ENCODE measurements at regions not wholly inside any gene's neighbourhood (a gene's known extent, or its start where the extent isn't known, plus 50 kb on each side); places are given as distances from the start of the nearest gene placed in this dataset.

GRCh38 chr15:69926006-69926405 is 171.7 kb downstream of the TLE3 start:
- ChIA-PET POLR2A (ENCODE audit: unreplicated experiment) (no interaction called here), CTCF (no interaction called here)
- intact Hi-C loops (cut with micrococcal nuclease) = no loop called here
- Histone ChIP-seq H3K4me1 (ENCODE audit: control insufficient read depth, insufficient read depth, low read length) (no peaks in the 10 kb centered on the region), H2AFZ (replicated peaks; ENCODE audit: low read length, poor library complexity) (no peak overlapping the region), H3K23ac (ENCODE audit: low read depth, low read length) (no peak overlapping the region), H3K18ac (ENCODE audit: low read depth, low read length) (no peak overlapping the region), H4K8ac (ENCODE audit: low read depth in 2 of 2, low read length in 2 of 2) (no peak overlapping the region), H4K91ac (ENCODE audit: insufficient read depth, low read depth, low read length) (no peak overlapping the region), H3K4me2 (ENCODE audit: low read depth, low read length) (no peak overlapping the region), H3K4ac (ENCODE audit: low read depth, low read length) (no peak overlapping the region), H4K5ac (ENCODE audit: low read depth, low read length) (no peak overlapping the region), H3K79me1 (ENCODE audit: low read depth in 1 of 2, low read length in 2 of 2) (no peaks in the 10 kb centered on the region), H2AK9ac (replicated peaks; ENCODE audit: low read depth, low read length, poor library complexity) (no peak overlapping the region), H2BK20ac (ENCODE audit: low read depth, low read length) (no peak overlapping the region), H3K9me1 (ENCODE audit: insufficient read depth, low read length) (no peaks in the 10 kb centered on the region), H3K9me3 (ENCODE audit: control insufficient read depth, insufficient read depth, low read length) (peaks cover 28% of the 10 kb centered on the region), H3K36me3 (ENCODE audit: control insufficient read depth, insufficient read depth, low read length) (no peaks in the 10 kb centered on the region), H3K4me3 (ENCODE audit: insufficient read depth, low read depth, low read length) (no peak overlapping the region), H4K20me1 (ENCODE audit: insufficient read depth, low read length) (no peaks in the 10 kb centered on the region), H3K9ac (ENCODE audit: low read depth, low read length) (no peak overlapping the region), H2BK15ac (ENCODE audit: low read depth, low read length) (no peak overlapping the region), H2BK120ac (ENCODE audit: low read depth, low read length) (no peak overlapping the region), H2AK5ac (ENCODE audit: low read depth, low read length) (no peak overlapping the region), H2BK5ac (ENCODE audit: low read depth, low read length, poor library complexity, severe bottlenecking) (no peak overlapping the region), H3K27me3 (ENCODE audit: control insufficient read depth, insufficient read depth, low read length) (peaks cover 16% of the 10 kb centered on the region), H3K14ac (replicated peaks; ENCODE audit: low read depth, low read length) (no peak overlapping the region), H3K56ac (ENCODE audit: extremely low read depth, insufficient read depth, low read length) (no peak overlapping the region), H3K27ac (ENCODE audit: insufficient read depth, low read length) (no peak overlapping the region)
- DNase-seq = no peak
- BruUV-seq (replicated peaks) = no TSS peak
- no CpG with 5 or more reads among the region's 1 CpG for WGBS, 2 experiments (ENCODE audit: extremely low coverage in 2 of 2, insufficient read length in 1 of 2)
- ATAC-seq (ENCODE audit: low read depth) = no peak
- TF ChIP-seq ELK1 (IDR thresholded peaks at IDR 0.05; ENCODE audit: borderline replicate concordance, low read depth, low read length) (no peak), CEBPB (IDR thresholded peaks at IDR 0.05; ENCODE audit: low read depth, low read length) (no peak), MAFK (IDR thresholded peaks at IDR 0.05; ENCODE audit: low read depth, low read length) (no peak), USF2 (IDR thresholded peaks at IDR 0.05; ENCODE audit: low read depth, low read length) (no peak), FOS (IDR thresholded peaks at IDR 0.05; ENCODE audit: low read depth, low read length) (no peak), RCOR1 (IDR thresholded peaks at IDR 0.05; ENCODE audit: insufficient replicate concordance, low read length) (no peak), CHD1 (IDR thresholded peaks at IDR 0.05; ENCODE audit: low read depth, low read length) (no peak), CTCF (conservative IDR thresholded peaks at IDR 0.05; ENCODE audit: low read depth, low read length) (no peak), POLR2A (IDR thresholded peaks at IDR 0.05; ENCODE audit: low read depth, low read length) (no peak), MAZ (IDR thresholded peaks at IDR 0.05; ENCODE audit: borderline replicate concordance, low read depth, low read length) (no peak), MXI1 (IDR thresholded peaks at IDR 0.05; ENCODE audit: borderline replicate concordance, low read depth, low read length) (no peak), NFE2L2 (IDR thresholded peaks at IDR 0.05; ENCODE audit: low read depth, low read length) (no peak), SMC3 (IDR thresholded peaks at IDR 0.05; ENCODE audit: low read depth, low read length) (no peak), RAD21 (IDR thresholded peaks at IDR 0.05; ENCODE audit: low read length) (no peak), BHLHE40 (IDR thresholded peaks at IDR 0.05; ENCODE audit: low read depth, low read length) (no peak), RFX5 (IDR thresholded peaks at IDR 0.05; ENCODE audit: low read depth, low read length) (no peak)
- dilution Hi-C loops (cut with HindIII; ENCODE audit: low sequenced_read_pairs, unreplicated experiment) = no loop called here
- in situ Hi-C loops (cut with MboI; ENCODE audit: low sequenced_read_pairs) = no loop called here
